Calu3 (cell line): ENCODE measurements at regions not wholly inside any gene's neighbourhood (a gene's known extent, or its start where the extent isn't known, plus 50 kb on each side); places are given as distances from the start of the nearest gene placed in this dataset.

Source experiments
- BruUV-seq: library from RNA; stranded (reverse); fragments of 400-500 nt; replicated peaks from 2 replicates; lab custom pipeline; 2021; lab: Mats Ljungman, UMichigan
- CTCF ChIA-PET: fragments of 300-600 bp; sonication (Branson Sonifier 250); formaldehyde crosslinking; loops from one replicate; lab custom pipeline; 2022; ENCODE audit warnings: antibody characterized with exemption; lab: Charles Lee
- DNase-seq: peaks from one replicate; pipeline ENCODE4 v3.0.0; 2022
- H3K27ac Mint-ChIP-seq: one replicate; pipeline ENCODE4 v1.8.0; 2022; ENCODE audit warnings: mixed read lengths; ENCODE audit not compliant: unreplicated experiment
- H3K27me3 Mint-ChIP-seq: one replicate; pipeline ENCODE4 v1.8.0; 2022; ENCODE audit warnings: mixed read lengths; ENCODE audit not compliant: unreplicated experiment
- H3K36me3 Mint-ChIP-seq: one replicate; pipeline ENCODE4 v1.8.0; 2022; ENCODE audit warnings: mild to moderate bottlenecking, moderate library complexity, mixed read lengths; ENCODE audit not compliant: insufficient read depth, unreplicated experiment
- H3K4me1 Mint-ChIP-seq: one replicate; pipeline ENCODE4 v1.8.0; 2022; ENCODE audit warnings: mild to moderate bottlenecking, low read depth, mixed read lengths; ENCODE audit not compliant: unreplicated experiment
- H3K4me3 Mint-ChIP-seq: one replicate; pipeline ENCODE4 v1.8.0; 2022; ENCODE audit warnings: mild to moderate bottlenecking, low read depth, moderate library complexity, mixed read lengths; ENCODE audit not compliant: unreplicated experiment
- H3K9me3 Mint-ChIP-seq: one replicate; pipeline ENCODE4 v1.8.0; 2022; ENCODE audit warnings: low read depth, mixed read lengths; ENCODE audit not compliant: unreplicated experiment
- CTCF ChIP-seq: fragments of 200-600 bp; IDR thresholded peaks from one replicate; pipeline ENCODE4 v1.8.0; 2022; ENCODE audit warnings: antibody characterized with exemption; ENCODE audit not compliant: unreplicated experiment
- intact Hi-C: fragments of 100-400 bp; cut with micrococcal nuclease; formaldehyde crosslinking; loops from one replicate; pipeline ENCODE4 v1.10.0; 2022; ENCODE audit not compliant: unreplicated experiment

- Mint-ChIP-seq H3K4me1 (no peaks in the 10 kb centered on the region), H3K27me3 (peaks cover 60% of the 10 kb centered on the region), H3K27ac (no peak overlapping the region), H3K36me3 (no peaks in the 10 kb centered on the region), H3K9me3 (no peaks in the 10 kb centered on the region), H3K4me3 (no peak overlapping the region)
- intact Hi-C loops, result no loop called here
- BruUV-seq, result no TSS peak
- CTCF ChIA-PET, result no interaction called here
- no peak for TF ChIP-seq CTCF
- no peak for DNase-seq
These were observed 61.7 kb downstream of the NPS start for GRCh38 chr10:127610816-127611215.

GRCh38 chr10:127614484-127615017, 65.4 kb downstream of the NPS start:
- no peaks in the 10 kb centered on the region for H3K36me3 Mint-ChIP-seq
- CTCF ChIA-PET, result no interaction called here
- TF ChIP-seq CTCF, result no peak
- no peak for DNase-seq
- H3K4me1 Mint-ChIP-seq, result no peaks in the 10 kb centered on the region
- BruUV-seq, result no TSS peak
- no peaks in the 10 kb centered on the region for H3K9me3 Mint-ChIP-seq
- H3K4me3 Mint-ChIP-seq, result no peak overlapping the region
- H3K27me3 Mint-ChIP-seq, result peaks cover 53% of the 10 kb centered on the region
- no peak overlapping the region for H3K27ac Mint-ChIP-seq
- intact Hi-C loops, result no loop called here

GRCh38 chr10:127618797-127619196, 69.7 kb downstream of the NPS start:
- no peak for DNase-seq
- Mint-ChIP-seq H3K4me1 (no peaks in the 10 kb centered on the region), H3K36me3 (no peaks in the 10 kb centered on the region), H3K9me3 (no peaks in the 10 kb centered on the region), H3K4me3 (no peak overlapping the region), H3K27me3 (peaks cover 34% of the 10 kb centered on the region), H3K27ac (no peak overlapping the region)
- no peak for TF ChIP-seq CTCF
- intact Hi-C loops, result no loop called here
- no TSS peak for BruUV-seq
- CTCF ChIA-PET, result no interaction called here

GRCh38 chr10:127619546-127620325, 70.6 kb downstream of the NPS start:
- Mint-ChIP-seq H3K27ac (no peak overlapping the region), H3K27me3 (peaks cover 25% of the 10 kb centered on the region), H3K4me1 (no peaks in the 10 kb centered on the region), H3K9me3 (peaks cover 1% of the 10 kb centered on the region), H3K36me3 (no peaks in the 10 kb centered on the region), H3K4me3 (no peak overlapping the region)
- BruUV-seq, result no TSS peak
- intact Hi-C loops, result no loop called here
- no peak for TF ChIP-seq CTCF
- CTCF ChIA-PET, result no interaction called here
- no peak for DNase-seq
